ENCODE measurements at regions not wholly inside any gene's neighbourhood (a gene's known extent, or its start where the extent isn't known, plus 50 kb on each side); places are given as distances from the start of the nearest gene placed in this dataset.

- no peak for TF ChIP-seq ZNF512 (CRISPR knock-in tag; IDR thresholded peaks at IDR 0.05; ENCODE audit: borderline replicate concordance)
Observed at GRCh38 chr19:31100206-31100590, 249.0 kb downstream of the TSHZ3 start (continued).

GRCh38 chr19:31099515-31100205 is 249.6 kb downstream of the TSHZ3 start:
- no peak for ATAC-seq
- Mint-ChIP-seq H3K9me3 (no peaks in the 10 kb centered on the region), H3K4me1 (peaks cover 39% of the 10 kb centered on the region), H3K36me3 (no peaks in the 10 kb centered on the region), H3K4me3 (no peak overlapping the region), H3K27me3 (ENCODE audit: low read depth) (no peaks in the 10 kb centered on the region), H3K27ac (no peak overlapping the region)
- TF ChIP-seq ZNF532 (CRISPR knock-in tag; IDR thresholded peaks at IDR 0.05; ENCODE audit: borderline replicate concordance), result no peak
- TF ChIP-seq NR2C2 (CRISPR knock-in tag; IDR thresholded peaks at IDR 0.05), result no peak
- no peak for TF ChIP-seq RORB (CRISPR knock-in tag; IDR thresholded peaks at IDR 0.05)
- ChIA-PET CTCF (interaction anchor here (0.6 to 5.2 kb wide), 5 partner anchors 10 to 1304 kb away, joined by 3 to 37 read pairs (median 4); no protein-coding TSS in a partner anchor), POLR2A (no interaction called here)
- no peak for DNase-seq (ENCODE audit: low spot score)

GRCh38 chr19:31098836-31099235 is 250.4 kb downstream of the TSHZ3 start:
- CTCF ChIA-PET, result interaction anchor here (5.2 kb wide), 1 partner anchor 44 kb away, joined by 37 read pairs; no protein-coding TSS in a partner anchor
- Mint-ChIP-seq H3K27ac (no peak overlapping the region), H3K9me3 (no peaks in the 10 kb centered on the region), H3K4me3 (no peak overlapping the region), H3K36me3 (no peaks in the 10 kb centered on the region), H3K4me1 (peaks cover 35% of the 10 kb centered on the region), H3K27me3 (ENCODE audit: low read depth) (no peaks in the 10 kb centered on the region)
- DNase-seq (ENCODE audit: low spot score), result no peak
- ATAC-seq, result no peak
- TF ChIP-seq ATF3 (CRISPR knock-in tag; conservative IDR thresholded peaks at IDR 0.05), result no peak
- no peak for TF ChIP-seq GTF2I (CRISPR knock-in tag; conservative IDR thresholded peaks at IDR 0.05)
- no peak for TF ChIP-seq ETV6 (CRISPR knock-in tag; IDR thresholded peaks at IDR 0.05)
- POLR2A ChIA-PET, result no interaction called here

- H3K4me3 Mint-ChIP-seq, result no peak overlapping the region
- no peaks in the 10 kb centered on the region for H3K9me3 Mint-ChIP-seq
- no peaks in the 10 kb centered on the region for H3K27me3 Mint-ChIP-seq (ENCODE audit: low read depth)
- no peak overlapping the region for H3K27ac Mint-ChIP-seq
- POLR2A ChIA-PET, result interaction anchor here (0.6 kb wide), 1 partner anchor 648 kb away, joined by 3 read pairs; no protein-coding TSS in a partner anchor
- ATAC-seq (no peak), DNase-seq (ENCODE audit: low spot score) (no peak)
- H3K36me3 Mint-ChIP-seq, result no peaks in the 10 kb centered on the region
- TF ChIP-seq HMGA2 (CRISPR knock-in tag; IDR thresholded peaks at IDR 0.05), result no peak
- no peak for TF ChIP-seq ATF3 (CRISPR knock-in tag; conservative IDR thresholded peaks at IDR 0.05)
- CTCF ChIA-PET, result interaction anchor here (1.4 to 2.6 kb wide), 2 partner anchors 42 to 414 kb away, joined by 5 to 17 read pairs; no protein-coding TSS in a partner anchor
- H3K4me1 Mint-ChIP-seq, result peaks cover 25% of the 10 kb centered on the region
Observed at GRCh38 chr19:31096935-31097545, 252.2 kb downstream of the TSHZ3 start.
